ENCODE measurements at regions not wholly inside any gene's neighbourhood (a gene's known extent, or its start where the extent isn't known, plus 50 kb on each side); places are given as distances from the start of the nearest gene placed in this dataset.

- no peak for TF ChIP-seq POLR2A (IDR thresholded peaks at IDR 0.05)
- TF ChIP-seq CTCF (IDR thresholded peaks at IDR 0.05): no peak
Measured at GRCh38 chr3:159513867-159514380, 474.7 kb upstream of the IL12A start.

Data from adrenal gland (tissue), 5 donors.